ENCODE measurements at regions not wholly inside any gene's neighbourhood (a gene's known extent, or its start where the extent isn't known, plus 50 kb on each side); places are given as distances from the start of the nearest gene placed in this dataset.

DNA sequence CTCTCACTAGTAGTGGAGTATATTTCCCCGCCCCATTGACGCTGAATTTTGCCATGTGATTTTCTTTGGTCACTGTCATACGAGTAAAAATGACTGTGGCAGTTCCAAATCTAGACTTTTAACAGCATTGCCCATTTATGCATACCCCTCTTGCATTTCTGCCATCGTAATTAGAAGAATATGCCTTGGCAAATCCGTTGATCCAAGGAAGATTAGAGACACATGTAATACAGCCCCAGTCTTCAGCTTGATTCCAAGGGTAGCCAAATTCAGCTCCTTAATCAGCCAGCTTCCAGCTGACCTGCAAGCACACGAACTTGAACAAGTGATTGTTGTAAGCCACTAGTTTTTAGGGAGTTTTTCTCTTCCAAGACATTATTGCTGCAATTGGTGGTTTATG lies 290.3 kb upstream of the ADAMTS5 start:
- H3K9me3 ChIP-seq (replicated peaks; ENCODE audit: control insufficient read depth, insufficient read depth, low read depth, low read length), result no peaks in the 10 kb centered on the region
- H3K27me3 ChIP-seq (ENCODE audit: control insufficient read depth in 2 of 2, insufficient read depth in 2 of 2, low read length in 2 of 2), result no peaks in the 10 kb centered on the region
- ChIA-PET POLR2A (no interaction called here), CTCF (ENCODE audit: low intra/inter-chr PET ratio) (no interaction called here)
- no peaks in the 10 kb centered on the region for H4K20me1 ChIP-seq (replicated peaks; ENCODE audit: control insufficient read depth, insufficient read depth, low read length)
- H3K79me2 ChIP-seq (ENCODE audit: control insufficient read depth, insufficient read depth, low read length), result no peaks in the 10 kb centered on the region
- no peak overlapping the region for H2AFZ ChIP-seq (ENCODE audit: low read depth, low read length)
- BruUV-seq (replicated peaks), result no TSS peak
- H3K4me1 ChIP-seq (replicated peaks in 1 of 2; ENCODE audit: control insufficient read depth in 2 of 2, insufficient read depth in 2 of 2, low read length in 2 of 2), result no peaks in the 10 kb centered on the region
- no peak for FAIRE-seq
- no peak for TF ChIP-seq EHMT2 (IDR thresholded peaks at IDR 0.05)
- TF ChIP-seq, protein P1, sequence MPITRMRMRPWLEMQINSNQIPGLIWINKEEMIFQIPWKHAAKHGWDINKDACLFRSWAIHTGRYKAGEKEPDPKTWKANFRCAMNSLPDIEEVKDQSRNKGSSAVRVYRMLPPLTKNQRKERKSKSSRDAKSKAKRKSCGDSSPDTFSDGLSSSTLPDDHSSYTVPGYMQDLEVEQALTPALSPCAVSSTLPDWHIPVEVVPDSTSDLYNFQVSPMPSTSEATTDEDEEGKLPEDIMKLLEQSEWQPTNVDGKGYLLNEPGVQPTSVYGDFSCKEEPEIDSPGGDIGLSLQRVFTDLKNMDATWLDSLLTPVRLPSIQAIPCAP (CRISPR knock-in tag; IDR thresholded peaks at IDR 0.05; ENCODE audit: borderline replicate concordance), result no peak
- intact Hi-C loops (cut with micrococcal nuclease), result no loop called here
- no peak for DNase-seq (ENCODE audit: extremely low read depth in 1 of 4, low spot score in 3 of 4)
- ATAC-seq, result no peak
- H3K36me3 ChIP-seq (ENCODE audit: control insufficient read depth, insufficient read depth, low read length), result no peaks in the 10 kb centered on the region
- in situ Hi-C loops (cut with MboI), result no loop called here
- 0% methylated on average over 6 of the region's 6 CpGs for WGBS (ENCODE audit: insufficient coverage, low coverage, missing lambda C conversion rate)
- H3K9ac ChIP-seq (ENCODE audit: insufficient read depth in 1 of 2, low read depth in 2 of 2, low read length in 2 of 2), result no peak overlapping the region
- no peak overlapping the region for H3K4me3 ChIP-seq
- H3K4me2 ChIP-seq (ENCODE audit: insufficient read depth, low read length), result no peak overlapping the region
- H3K9me1 ChIP-seq (ENCODE audit: control insufficient read depth, insufficient read depth, low read length), result no peaks in the 10 kb centered on the region
- no peak overlapping the region for H3K27ac ChIP-seq (ENCODE audit: extremely low read depth, low read depth, low read length)

DNA sequence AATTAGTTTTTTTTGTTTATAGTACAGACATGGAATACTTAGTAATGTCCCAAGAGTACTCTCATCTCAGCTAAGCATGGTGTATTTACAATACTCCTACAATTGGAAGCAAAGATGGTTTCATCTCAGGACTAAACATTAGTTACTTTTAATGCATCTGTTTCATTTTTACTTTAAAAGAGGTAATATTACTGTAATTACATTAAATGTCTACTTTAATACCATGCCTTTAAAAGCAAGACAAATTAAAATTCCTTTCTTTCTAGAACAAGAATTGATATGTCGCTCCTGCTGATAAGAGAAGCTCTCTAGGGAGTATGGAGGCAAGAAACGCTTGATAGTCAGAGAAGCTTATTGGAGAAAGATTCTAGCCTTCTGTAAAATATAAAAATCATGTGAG lies 284.9 kb upstream of the ADAMTS5 start:
- Histone ChIP-seq H3K4me2 (ENCODE audit: insufficient read depth, low read length) (no peak overlapping the region), H3K4me3 (no peak overlapping the region), H2AFZ (ENCODE audit: low read depth, low read length) (no peak overlapping the region), H3K9me3 (replicated peaks; ENCODE audit: control insufficient read depth, insufficient read depth, low read depth, low read length) (no peaks in the 10 kb centered on the region), H3K27me3 (ENCODE audit: control insufficient read depth in 2 of 2, insufficient read depth in 2 of 2, low read length in 2 of 2) (no peaks in the 10 kb centered on the region), H3K9me1 (ENCODE audit: control insufficient read depth, insufficient read depth, low read length) (no peaks in the 10 kb centered on the region), H3K9ac (ENCODE audit: insufficient read depth in 1 of 2, low read depth in 2 of 2, low read length in 2 of 2) (no peak overlapping the region), H3K36me3 (ENCODE audit: control insufficient read depth, insufficient read depth, low read length) (no peaks in the 10 kb centered on the region), H4K20me1 (replicated peaks; ENCODE audit: control insufficient read depth, insufficient read depth, low read length) (no peaks in the 10 kb centered on the region), H3K4me1 (replicated peaks in 1 of 2; ENCODE audit: control insufficient read depth in 2 of 2, insufficient read depth in 2 of 2, low read length in 2 of 2) (no peaks in the 10 kb centered on the region), H3K27ac (ENCODE audit: extremely low read depth, low read depth, low read length) (no peak overlapping the region), H3K79me2 (ENCODE audit: control insufficient read depth, insufficient read depth, low read length) (no peaks in the 10 kb centered on the region)
- in situ Hi-C loops (cut with MboI), result no loop called here
- 0% methylated on average over 2 of the region's 2 CpGs for WGBS (ENCODE audit: insufficient coverage, low coverage, missing lambda C conversion rate)
- FAIRE-seq (no peak), DNase-seq (ENCODE audit: extremely low read depth in 1 of 4, low spot score in 3 of 4) (no peak), ATAC-seq (no peak)
- CTCF ChIA-PET (ENCODE audit: low intra/inter-chr PET ratio), result no interaction called here
- BruUV-seq (replicated peaks), result no TSS peak
- POLR2A ChIA-PET, result no interaction called here
- intact Hi-C loops (cut with micrococcal nuclease), result no loop called here
- TF ChIP-seq ARHGAP35 (IDR thresholded peaks at IDR 0.05; ENCODE audit: partially characterized antibody) (no peak), DDX20 (tag; IDR thresholded peaks at IDR 0.05; ENCODE audit: low read depth) (no peak)
- TF ChIP-seq, protein P2, sequence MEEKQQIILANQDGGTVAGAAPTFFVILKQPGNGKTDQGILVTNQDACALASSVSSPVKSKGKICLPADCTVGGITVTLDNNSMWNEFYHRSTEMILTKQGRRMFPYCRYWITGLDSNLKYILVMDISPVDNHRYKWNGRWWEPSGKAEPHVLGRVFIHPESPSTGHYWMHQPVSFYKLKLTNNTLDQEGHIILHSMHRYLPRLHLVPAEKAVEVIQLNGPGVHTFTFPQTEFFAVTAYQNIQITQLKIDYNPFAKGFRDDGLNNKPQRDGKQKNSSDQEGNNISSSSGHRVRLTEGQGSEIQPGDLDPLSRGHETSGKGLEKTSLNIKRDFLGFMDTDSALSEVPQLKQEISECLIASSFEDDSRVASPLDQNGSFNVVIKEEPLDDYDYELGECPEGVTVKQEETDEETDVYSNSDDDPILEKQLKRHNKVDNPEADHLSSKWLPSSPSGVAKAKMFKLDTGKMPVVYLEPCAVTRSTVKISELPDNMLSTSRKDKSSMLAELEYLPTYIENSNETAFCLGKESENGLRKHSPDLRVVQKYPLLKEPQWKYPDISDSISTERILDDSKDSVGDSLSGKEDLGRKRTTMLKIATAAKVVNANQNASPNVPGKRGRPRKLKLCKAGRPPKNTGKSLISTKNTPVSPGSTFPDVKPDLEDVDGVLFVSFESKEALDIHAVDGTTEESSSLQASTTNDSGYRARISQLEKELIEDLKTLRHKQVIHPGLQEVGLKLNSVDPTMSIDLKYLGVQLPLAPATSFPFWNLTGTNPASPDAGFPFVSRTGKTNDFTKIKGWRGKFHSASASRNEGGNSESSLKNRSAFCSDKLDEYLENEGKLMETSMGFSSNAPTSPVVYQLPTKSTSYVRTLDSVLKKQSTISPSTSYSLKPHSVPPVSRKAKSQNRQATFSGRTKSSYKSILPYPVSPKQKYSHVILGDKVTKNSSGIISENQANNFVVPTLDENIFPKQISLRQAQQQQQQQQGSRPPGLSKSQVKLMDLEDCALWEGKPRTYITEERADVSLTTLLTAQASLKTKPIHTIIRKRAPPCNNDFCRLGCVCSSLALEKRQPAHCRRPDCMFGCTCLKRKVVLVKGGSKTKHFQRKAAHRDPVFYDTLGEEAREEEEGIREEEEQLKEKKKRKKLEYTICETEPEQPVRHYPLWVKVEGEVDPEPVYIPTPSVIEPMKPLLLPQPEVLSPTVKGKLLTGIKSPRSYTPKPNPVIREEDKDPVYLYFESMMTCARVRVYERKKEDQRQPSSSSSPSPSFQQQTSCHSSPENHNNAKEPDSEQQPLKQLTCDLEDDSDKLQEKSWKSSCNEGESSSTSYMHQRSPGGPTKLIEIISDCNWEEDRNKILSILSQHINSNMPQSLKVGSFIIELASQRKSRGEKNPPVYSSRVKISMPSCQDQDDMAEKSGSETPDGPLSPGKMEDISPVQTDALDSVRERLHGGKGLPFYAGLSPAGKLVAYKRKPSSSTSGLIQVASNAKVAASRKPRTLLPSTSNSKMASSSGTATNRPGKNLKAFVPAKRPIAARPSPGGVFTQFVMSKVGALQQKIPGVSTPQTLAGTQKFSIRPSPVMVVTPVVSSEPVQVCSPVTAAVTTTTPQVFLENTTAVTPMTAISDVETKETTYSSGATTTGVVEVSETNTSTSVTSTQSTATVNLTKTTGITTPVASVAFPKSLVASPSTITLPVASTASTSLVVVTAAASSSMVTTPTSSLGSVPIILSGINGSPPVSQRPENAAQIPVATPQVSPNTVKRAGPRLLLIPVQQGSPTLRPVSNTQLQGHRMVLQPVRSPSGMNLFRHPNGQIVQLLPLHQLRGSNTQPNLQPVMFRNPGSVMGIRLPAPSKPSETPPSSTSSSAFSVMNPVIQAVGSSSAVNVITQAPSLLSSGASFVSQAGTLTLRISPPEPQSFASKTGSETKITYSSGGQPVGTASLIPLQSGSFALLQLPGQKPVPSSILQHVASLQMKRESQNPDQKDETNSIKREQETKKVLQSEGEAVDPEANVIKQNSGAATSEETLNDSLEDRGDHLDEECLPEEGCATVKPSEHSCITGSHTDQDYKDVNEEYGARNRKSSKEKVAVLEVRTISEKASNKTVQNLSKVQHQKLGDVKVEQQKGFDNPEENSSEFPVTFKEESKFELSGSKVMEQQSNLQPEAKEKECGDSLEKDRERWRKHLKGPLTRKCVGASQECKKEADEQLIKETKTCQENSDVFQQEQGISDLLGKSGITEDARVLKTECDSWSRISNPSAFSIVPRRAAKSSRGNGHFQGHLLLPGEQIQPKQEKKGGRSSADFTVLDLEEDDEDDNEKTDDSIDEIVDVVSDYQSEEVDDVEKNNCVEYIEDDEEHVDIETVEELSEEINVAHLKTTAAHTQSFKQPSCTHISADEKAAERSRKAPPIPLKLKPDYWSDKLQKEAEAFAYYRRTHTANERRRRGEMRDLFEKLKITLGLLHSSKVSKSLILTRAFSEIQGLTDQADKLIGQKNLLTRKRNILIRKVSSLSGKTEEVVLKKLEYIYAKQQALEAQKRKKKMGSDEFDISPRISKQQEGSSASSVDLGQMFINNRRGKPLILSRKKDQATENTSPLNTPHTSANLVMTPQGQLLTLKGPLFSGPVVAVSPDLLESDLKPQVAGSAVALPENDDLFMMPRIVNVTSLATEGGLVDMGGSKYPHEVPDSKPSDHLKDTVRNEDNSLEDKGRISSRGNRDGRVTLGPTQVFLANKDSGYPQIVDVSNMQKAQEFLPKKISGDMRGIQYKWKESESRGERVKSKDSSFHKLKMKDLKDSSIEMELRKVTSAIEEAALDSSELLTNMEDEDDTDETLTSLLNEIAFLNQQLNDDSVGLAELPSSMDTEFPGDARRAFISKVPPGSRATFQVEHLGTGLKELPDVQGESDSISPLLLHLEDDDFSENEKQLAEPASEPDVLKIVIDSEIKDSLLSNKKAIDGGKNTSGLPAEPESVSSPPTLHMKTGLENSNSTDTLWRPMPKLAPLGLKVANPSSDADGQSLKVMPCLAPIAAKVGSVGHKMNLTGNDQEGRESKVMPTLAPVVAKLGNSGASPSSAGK (IDR thresholded peaks at IDR 0.05), result no peak
